GM23338 (cell line): ENCODE measurements at regions not wholly inside any gene's neighbourhood (a gene's known extent, or its start where the extent isn't known, plus 50 kb on each side); places are given as distances from the start of the nearest gene placed in this dataset.

Source experiments
- ATAC-seq: fragments of 200-7000 bp; cut with Tn5 transposase; 3 replicates; pipeline ENCODE4 v1.9.1; 2020
- DNase-seq: peaks from one replicate; pipeline ENCODE4 v3.0.0-alpha.2; 2015; ENCODE audit warnings: low spot score
- H2AFZ ChIP-seq: fragments of 200-600 bp; sonication (generic); 2 replicates; pipeline ENCODE4 v1.8.0; 2016; ENCODE audit warnings: antibody characterized with exemption, mild to moderate bottlenecking, moderate library complexity
- H3F3A ChIP-seq: fragments of 200-600 bp; sonication (generic); replicated peaks from 2 replicates; pipeline ENCODE4 v1.8.0; 2017; ENCODE audit warnings: antibody characterized with exemption, mixed run types, low read depth
- H3K27ac ChIP-seq: fragments of 200-600 bp; sonication (generic); 2 replicates; pipeline ENCODE4 v1.6.1; 2016; ENCODE audit warnings: low read depth
- H3K27me3 ChIP-seq: fragments of 200-600 bp; sonication (generic); 2 replicates; pipeline ENCODE4 v1.8.0; 2016; ENCODE audit warnings: mild to moderate bottlenecking, mixed run types, moderate library complexity; ENCODE audit not compliant: insufficient read depth
- H3K36me3 ChIP-seq: fragments of 200-600 bp; sonication (generic); 2 replicates; pipeline ENCODE4 v1.8.0; 2016; ENCODE audit warnings: mild to moderate bottlenecking; ENCODE audit not compliant: insufficient read depth
- H3K4me1 ChIP-seq: fragments of 200-600 bp; sonication (generic); 2 replicates; pipeline ENCODE4 v1.8.0; 2016; ENCODE audit warnings: mild to moderate bottlenecking, moderate library complexity; ENCODE audit not compliant: insufficient read depth
- H3K4me2 ChIP-seq: fragments of 200-600 bp; sonication (generic); 2 replicates; pipeline ENCODE4 v1.7.1; 2017; ENCODE audit warnings: mixed run types
- H3K4me3 ChIP-seq: fragments of 200-600 bp; sonication (generic); 2 replicates; pipeline ENCODE4 v1.6.1; 2016; ENCODE audit warnings: mixed run types
- H3K79me2 ChIP-seq: fragments of 200-600 bp; sonication (generic); replicated peaks from 2 replicates; pipeline ENCODE4 v1.8.0; 2017; ENCODE audit warnings: mild to moderate bottlenecking; ENCODE audit not compliant: insufficient read depth
- H3K9me2 ChIP-seq: fragments of 200-600 bp; sonication (generic); 2 replicates; pipeline ENCODE4 v1.8.0; 2017; ENCODE audit not compliant: insufficient read depth
- H4K20me1 ChIP-seq: fragments of 200-600 bp; sonication (generic); replicated peaks from 2 replicates; pipeline ENCODE4 v1.8.0; 2017; ENCODE audit warnings: mild to moderate bottlenecking; ENCODE audit not compliant: insufficient read depth
- H3K27ac Mint-ChIP-seq: 2 replicates; pipeline ENCODE4 v1.8.0; 2020; ENCODE audit warnings: inconsistent platforms, mild to moderate bottlenecking, moderate library complexity, mixed read lengths
- H3K27me3 Mint-ChIP-seq: 3 replicates; pipeline ENCODE4 v1.8.0; 2022; ENCODE audit warnings: low read depth, mild to moderate bottlenecking, moderate library complexity, mixed read lengths, inconsistent platforms; ENCODE audit not compliant: insufficient read depth, poor library complexity
- H3K36me3 Mint-ChIP-seq: 3 replicates; pipeline ENCODE4 v1.8.0; 2021; ENCODE audit warnings: low read depth, mild to moderate bottlenecking, inconsistent platforms, moderate library complexity, mixed read lengths
- H3K4me1 Mint-ChIP-seq: 3 replicates; pipeline ENCODE4 v1.8.0; 2020; ENCODE audit warnings: mild to moderate bottlenecking, inconsistent platforms, mixed read lengths
- H3K4me3 Mint-ChIP-seq: 3 replicates; pipeline ENCODE4 v1.8.0; 2021; ENCODE audit warnings: moderate library complexity, mild to moderate bottlenecking, inconsistent platforms, mixed read lengths
- H3K9me3 Mint-ChIP-seq: 3 replicates; pipeline ENCODE4 v1.8.0; 2020; ENCODE audit warnings: moderate library complexity, mild to moderate bottlenecking, inconsistent platforms, mixed read lengths
- CREB1 ChIP-seq: fragments of 250-450 bp; sonication (Bioruptor Pico); IDR thresholded peaks from 2 replicates; pipeline ENCODE4 v1.5.0; 2020; ENCODE audit warnings: low read depth, mild to moderate bottlenecking, moderate library complexity
- EZH2 ChIP-seq: fragments of 200-600 bp; sonication (generic); IDR thresholded peaks from one replicate; pipeline ENCODE4 v1.8.0; 2017; ENCODE audit warnings: antibody characterized with exemption, mild to moderate bottlenecking, low read depth; ENCODE audit not compliant: unreplicated experiment
- EZH2phosphoT487 ChIP-seq: fragments of 200-600 bp; sonication (generic); IDR thresholded peaks from one replicate; pipeline ENCODE4 v1.8.1; 2018; ENCODE audit warnings: antibody characterized with exemption; ENCODE audit not compliant: unreplicated experiment
- JUNB ChIP-seq: IDR thresholded peaks from one replicate; pipeline ENCODE4 v1.6.1; 2016; ENCODE audit warnings: antibody characterized with exemption; ENCODE audit not compliant: unreplicated experiment
- NANOG ChIP-seq: IDR thresholded peaks from 2 replicates; pipeline ENCODE4 v1.6.1; 2016; ENCODE audit warnings: antibody characterized with exemption, borderline replicate concordance
- STAT1 ChIP-seq: IDR thresholded peaks from one replicate; pipeline ENCODE4 v1.6.1; 2016; ENCODE audit warnings: antibody characterized with exemption; ENCODE audit not compliant: unreplicated experiment
- ZNF114 ChIP-seq: fragments of 250-450 bp; sonication (Bioruptor Pico); IDR thresholded peaks from 2 replicates; pipeline ENCODE4 v1.5.0; 2020; ENCODE audit warnings: mild to moderate bottlenecking, moderate library complexity
- ZNF331 ChIP-seq: fragments of 250-450 bp; sonication (Bioruptor Pico); IDR thresholded peaks from 2 replicates; pipeline ENCODE4 v1.5.0; 2020; ENCODE audit warnings: low read depth, mild to moderate bottlenecking, moderate library complexity
- TF ChIP-seq, protein P1 (sequence below): IDR thresholded peaks from 2 replicates; pipeline ENCODE4 v1.6.1; 2016; ENCODE audit warnings: antibody characterized with exemption
- TF ChIP-seq, protein P2 (sequence below): fragments of 250-450 bp; sonication (Bioruptor Pico); IDR thresholded peaks from 2 replicates; pipeline ENCODE4 v1.5.0; 2020; ENCODE audit warnings: mild to moderate bottlenecking, moderate library complexity
- TF ChIP-seq, protein P3 (sequence below): IDR thresholded peaks from one replicate; pipeline ENCODE4 v1.6.1; 2018; ENCODE audit warnings: antibody characterized with exemption; ENCODE audit not compliant: unreplicated experiment

DNA sequence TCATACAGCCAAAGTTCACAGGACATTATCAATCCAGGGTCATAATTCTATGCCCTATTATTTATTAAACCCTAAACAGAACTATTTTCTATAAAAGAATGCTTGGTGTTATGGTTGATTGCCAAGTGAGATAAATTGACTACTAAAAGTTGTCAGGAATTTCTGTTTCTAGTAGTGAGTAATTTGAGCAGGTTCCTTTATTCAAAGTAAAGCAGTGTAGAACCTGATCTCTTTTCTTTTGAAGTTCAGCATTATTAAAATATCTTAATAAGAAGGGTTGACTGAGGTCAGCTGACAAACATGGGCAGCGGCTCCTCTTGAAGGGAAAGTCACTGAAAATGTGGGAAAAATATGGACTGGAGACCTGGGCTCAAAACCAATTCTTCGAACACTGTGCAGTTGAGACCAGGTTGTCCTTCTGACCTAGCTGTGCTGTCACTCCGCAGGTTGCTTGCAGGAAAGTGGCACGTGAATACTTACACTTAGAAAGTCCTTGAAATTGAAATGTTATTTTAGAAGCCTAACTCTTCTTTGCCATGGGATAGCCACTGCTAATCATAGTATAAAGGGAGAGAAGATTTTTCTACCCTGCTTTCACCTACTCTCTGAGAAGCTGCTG is 141.0 kb downstream of the RASSF9 start:
- no peak overlapping the region for H2AFZ ChIP-seq
- no peaks in the 10 kb centered on the region for H3K27me3 Mint-ChIP-seq
- H3K36me3 ChIP-seq: no peaks in the 10 kb centered on the region
- no peaks in the 10 kb centered on the region for H3K36me3 Mint-ChIP-seq
- H3K9me3 Mint-ChIP-seq: no peaks in the 10 kb centered on the region
- ATAC-seq: no peak
- H3K79me2 ChIP-seq: no peaks in the 10 kb centered on the region
- H3K4me3 ChIP-seq: no peak overlapping the region
- no peak overlapping the region for H3K27ac Mint-ChIP-seq
- H3K4me1 ChIP-seq: no peaks in the 10 kb centered on the region
- TF ChIP-seq, protein P1, sequence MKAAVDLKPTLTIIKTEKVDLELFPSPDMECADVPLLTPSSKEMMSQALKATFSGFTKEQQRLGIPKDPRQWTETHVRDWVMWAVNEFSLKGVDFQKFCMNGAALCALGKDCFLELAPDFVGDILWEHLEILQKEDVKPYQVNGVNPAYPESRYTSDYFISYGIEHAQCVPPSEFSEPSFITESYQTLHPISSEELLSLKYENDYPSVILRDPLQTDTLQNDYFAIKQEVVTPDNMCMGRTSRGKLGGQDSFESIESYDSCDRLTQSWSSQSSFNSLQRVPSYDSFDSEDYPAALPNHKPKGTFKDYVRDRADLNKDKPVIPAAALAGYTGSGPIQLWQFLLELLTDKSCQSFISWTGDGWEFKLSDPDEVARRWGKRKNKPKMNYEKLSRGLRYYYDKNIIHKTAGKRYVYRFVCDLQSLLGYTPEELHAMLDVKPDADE: no peak
- TF ChIP-seq, protein P2, sequence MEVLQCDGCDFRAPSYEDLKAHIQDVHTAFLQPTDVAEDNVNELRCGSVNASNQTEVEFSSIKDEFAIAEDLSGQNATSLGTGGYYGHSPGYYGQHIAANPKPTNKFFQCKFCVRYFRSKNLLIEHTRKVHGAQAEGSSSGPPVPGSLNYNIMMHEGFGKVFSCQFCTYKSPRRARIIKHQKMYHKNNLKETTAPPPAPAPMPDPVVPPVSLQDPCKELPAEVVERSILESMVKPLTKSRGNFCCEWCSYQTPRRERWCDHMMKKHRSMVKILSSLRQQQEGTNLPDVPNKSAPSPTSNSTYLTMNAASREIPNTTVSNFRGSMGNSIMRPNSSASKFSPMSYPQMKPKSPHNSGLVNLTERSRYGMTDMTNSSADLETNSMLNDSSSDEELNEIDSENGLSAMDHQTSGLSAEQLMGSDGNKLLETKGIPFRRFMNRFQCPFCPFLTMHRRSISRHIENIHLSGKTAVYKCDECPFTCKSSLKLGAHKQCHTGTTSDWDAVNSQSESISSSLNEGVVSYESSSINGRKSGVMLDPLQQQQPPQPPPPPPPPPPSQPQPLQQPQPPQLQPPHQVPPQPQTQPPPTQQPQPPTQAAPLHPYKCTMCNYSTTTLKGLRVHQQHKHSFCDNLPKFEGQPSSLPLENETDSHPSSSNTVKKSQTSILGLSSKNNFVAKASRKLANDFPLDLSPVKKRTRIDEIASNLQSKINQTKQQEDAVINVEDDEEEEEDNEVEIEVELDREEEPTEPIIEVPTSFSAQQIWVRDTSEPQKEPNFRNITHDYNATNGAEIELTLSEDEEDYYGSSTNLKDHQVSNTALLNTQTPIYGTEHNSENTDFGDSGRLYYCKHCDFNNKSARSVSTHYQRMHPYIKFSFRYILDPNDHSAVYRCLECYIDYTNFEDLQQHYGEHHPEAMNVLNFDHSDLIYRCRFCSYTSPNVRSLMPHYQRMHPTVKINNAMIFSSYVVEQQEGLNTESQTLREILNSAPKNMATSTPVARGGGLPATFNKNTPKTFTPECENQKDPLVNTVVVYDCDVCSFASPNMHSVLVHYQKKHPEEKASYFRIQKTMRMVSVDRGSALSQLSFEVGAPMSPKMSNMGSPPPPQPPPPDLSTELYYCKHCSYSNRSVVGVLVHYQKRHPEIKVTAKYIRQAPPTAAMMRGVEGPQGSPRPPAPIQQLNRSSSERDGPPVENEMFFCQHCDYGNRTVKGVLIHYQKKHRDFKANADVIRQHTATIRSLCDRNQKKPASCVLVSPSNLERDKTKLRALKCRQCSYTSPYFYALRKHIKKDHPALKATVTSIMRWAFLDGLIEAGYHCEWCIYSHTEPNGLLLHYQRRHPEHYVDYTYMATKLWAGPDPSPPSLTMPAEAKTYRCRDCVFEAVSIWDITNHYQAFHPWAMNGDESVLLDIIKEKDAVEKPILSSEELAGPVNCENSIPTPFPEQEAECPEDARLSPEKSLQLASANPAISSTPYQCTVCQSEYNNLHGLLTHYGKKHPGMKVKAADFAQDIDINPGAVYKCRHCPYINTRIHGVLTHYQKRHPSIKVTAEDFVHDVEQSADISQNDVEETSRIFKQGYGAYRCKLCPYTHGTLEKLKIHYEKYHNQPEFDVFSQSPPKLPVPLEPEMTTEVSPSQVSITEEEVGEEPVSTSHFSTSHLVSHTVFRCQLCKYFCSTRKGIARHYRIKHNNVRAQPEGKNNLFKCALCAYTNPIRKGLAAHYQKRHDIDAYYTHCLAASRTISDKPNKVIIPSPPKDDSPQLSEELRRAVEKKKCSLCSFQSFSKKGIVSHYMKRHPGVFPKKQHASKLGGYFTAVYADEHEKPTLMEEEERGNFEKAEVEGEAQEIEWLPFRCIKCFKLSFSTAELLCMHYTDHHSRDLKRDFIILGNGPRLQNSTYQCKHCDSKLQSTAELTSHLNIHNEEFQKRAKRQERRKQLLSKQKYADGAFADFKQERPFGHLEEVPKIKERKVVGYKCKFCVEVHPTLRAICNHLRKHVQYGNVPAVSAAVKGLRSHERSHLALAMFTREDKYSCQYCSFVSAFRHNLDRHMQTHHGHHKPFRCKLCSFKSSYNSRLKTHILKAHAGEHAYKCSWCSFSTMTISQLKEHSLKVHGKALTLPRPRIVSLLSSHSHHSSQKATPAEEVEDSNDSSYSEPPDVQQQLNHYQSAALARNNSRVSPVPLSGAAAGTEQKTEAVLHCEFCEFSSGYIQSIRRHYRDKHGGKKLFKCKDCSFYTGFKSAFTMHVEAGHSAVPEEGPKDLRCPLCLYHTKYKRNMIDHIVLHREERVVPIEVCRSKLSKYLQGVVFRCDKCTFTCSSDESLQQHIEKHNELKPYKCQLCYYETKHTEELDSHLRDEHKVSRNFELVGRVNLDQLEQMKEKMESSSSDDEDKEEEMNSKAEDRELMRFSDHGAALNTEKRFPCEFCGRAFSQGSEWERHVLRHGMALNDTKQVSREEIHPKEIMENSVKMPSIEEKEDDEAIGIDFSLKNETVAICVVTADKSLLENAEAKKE: no peak
- TF ChIP-seq STAT1 (no peak), JUNB (no peak)
- H3K4me2 ChIP-seq: no peak overlapping the region
- no peaks in the 10 kb centered on the region for H3K9me2 ChIP-seq
- no peaks in the 10 kb centered on the region for H4K20me1 ChIP-seq
- no peaks in the 10 kb centered on the region for H3F3A ChIP-seq
- no peaks in the 10 kb centered on the region for H3K27me3 ChIP-seq
- no peak for DNase-seq
- H3K4me3 Mint-ChIP-seq: no peak overlapping the region
- no peaks in the 10 kb centered on the region for H3K4me1 Mint-ChIP-seq
- H3K27ac ChIP-seq: no peak overlapping the region

DNA sequence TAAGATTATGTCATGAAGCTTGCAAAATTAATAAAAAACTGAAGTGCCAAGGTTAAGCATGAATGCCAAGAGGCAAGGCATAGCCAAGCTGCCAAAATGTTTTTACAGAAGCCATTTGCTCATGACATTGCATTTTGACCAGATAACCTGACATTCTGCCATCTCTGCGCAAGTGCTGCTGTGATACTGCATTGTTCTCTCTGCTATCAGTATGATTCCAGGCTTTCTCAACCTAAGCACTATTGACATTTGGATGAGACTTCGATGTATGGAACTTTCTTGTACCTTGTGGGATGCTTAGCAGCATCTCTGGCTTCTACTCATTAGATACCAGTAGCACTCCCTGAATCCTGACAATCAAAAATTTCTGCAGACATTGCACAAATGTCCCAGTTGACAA is 139.2 kb downstream of the RASSF9 start:
- DNase-seq (no peak), ATAC-seq (no peak)
- H3K4me3 Mint-ChIP-seq: no peak overlapping the region
- H3K4me1 Mint-ChIP-seq: no peaks in the 10 kb centered on the region
- no peaks in the 10 kb centered on the region for H3K36me3 Mint-ChIP-seq
- no peaks in the 10 kb centered on the region for H3K9me2 ChIP-seq
- H3K4me3 ChIP-seq: no peak overlapping the region
- no peak overlapping the region for H3K4me2 ChIP-seq
- no peaks in the 10 kb centered on the region for H3K9me3 Mint-ChIP-seq
- H3K27me3 ChIP-seq: no peaks in the 10 kb centered on the region
- H3K4me1 ChIP-seq: no peaks in the 10 kb centered on the region
- H3K36me3 ChIP-seq: no peaks in the 10 kb centered on the region
- H3K27ac Mint-ChIP-seq: no peak overlapping the region
- H3K27ac ChIP-seq: no peak overlapping the region
- H3K79me2 ChIP-seq: no peaks in the 10 kb centered on the region
- no peaks in the 10 kb centered on the region for H4K20me1 ChIP-seq
- H2AFZ ChIP-seq: no peak overlapping the region
- no peaks in the 10 kb centered on the region for H3F3A ChIP-seq
- H3K27me3 Mint-ChIP-seq: no peaks in the 10 kb centered on the region
- no peak for TF ChIP-seq ZNF331 (CRISPR knock-in tag)
- TF ChIP-seq, protein P3, sequence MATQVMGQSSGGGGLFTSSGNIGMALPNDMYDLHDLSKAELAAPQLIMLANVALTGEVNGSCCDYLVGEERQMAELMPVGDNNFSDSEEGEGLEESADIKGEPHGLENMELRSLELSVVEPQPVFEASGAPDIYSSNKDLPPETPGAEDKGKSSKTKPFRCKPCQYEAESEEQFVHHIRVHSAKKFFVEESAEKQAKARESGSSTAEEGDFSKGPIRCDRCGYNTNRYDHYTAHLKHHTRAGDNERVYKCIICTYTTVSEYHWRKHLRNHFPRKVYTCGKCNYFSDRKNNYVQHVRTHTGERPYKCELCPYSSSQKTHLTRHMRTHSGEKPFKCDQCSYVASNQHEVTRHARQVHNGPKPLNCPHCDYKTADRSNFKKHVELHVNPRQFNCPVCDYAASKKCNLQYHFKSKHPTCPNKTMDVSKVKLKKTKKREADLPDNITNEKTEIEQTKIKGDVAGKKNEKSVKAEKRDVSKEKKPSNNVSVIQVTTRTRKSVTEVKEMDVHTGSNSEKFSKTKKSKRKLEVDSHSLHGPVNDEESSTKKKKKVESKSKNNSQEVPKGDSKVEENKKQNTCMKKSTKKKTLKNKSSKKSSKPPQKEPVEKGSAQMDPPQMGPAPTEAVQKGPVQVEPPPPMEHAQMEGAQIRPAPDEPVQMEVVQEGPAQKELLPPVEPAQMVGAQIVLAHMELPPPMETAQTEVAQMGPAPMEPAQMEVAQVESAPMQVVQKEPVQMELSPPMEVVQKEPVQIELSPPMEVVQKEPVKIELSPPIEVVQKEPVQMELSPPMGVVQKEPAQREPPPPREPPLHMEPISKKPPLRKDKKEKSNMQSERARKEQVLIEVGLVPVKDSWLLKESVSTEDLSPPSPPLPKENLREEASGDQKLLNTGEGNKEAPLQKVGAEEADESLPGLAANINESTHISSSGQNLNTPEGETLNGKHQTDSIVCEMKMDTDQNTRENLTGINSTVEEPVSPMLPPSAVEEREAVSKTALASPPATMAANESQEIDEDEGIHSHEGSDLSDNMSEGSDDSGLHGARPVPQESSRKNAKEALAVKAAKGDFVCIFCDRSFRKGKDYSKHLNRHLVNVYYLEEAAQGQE: no peak
- no peak for TF ChIP-seq CREB1
- TF ChIP-seq NANOG: no peak
- TF ChIP-seq EZH2: no peak
- TF ChIP-seq ZNF114 (CRISPR knock-in tag): no peak
- TF ChIP-seq EZH2phosphoT487: no peak
